ENCODE measurements at regions not wholly inside any gene's neighbourhood (a gene's known extent, or its start where the extent isn't known, plus 50 kb on each side); places are given as distances from the start of the nearest gene placed in this dataset.

DNA sequence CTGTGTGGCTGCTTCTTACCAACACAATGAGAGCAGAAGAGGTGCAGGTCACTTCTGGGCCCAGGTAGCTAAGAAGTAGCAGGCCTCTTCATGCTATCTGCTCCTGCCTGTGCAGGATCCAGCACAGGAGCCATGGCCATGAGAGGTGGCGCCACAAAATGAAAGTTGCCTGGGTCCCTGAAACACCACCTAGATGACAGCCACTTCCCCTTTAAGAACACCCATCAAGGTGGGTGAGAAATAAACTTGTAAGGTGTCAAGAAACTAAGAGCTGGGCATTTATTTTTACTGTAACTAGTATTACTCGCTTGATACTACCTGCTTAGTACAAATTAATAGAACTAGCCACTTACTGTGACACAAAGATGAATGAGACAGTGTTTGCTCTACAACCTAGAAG lies 484.6 kb upstream of the TBL1XR1 start:
- FAIRE-seq (no peak), DNase-seq (ENCODE audit: low spot score) (no peak), ATAC-seq (no peak)
- H3K4me3 ChIP-seq (replicated peaks in 1 of 3; ENCODE audit: insufficient read depth in 1 of 3, low read depth in 2 of 3, low read length in 3 of 3): no peak overlapping the region
- H3K4me2 ChIP-seq (ENCODE audit: low read depth, low read length): no peak overlapping the region
- no peak for TF ChIP-seq ZNF337 (CRISPR knock-in tag; IDR thresholded peaks at IDR 0.05; ENCODE audit: borderline replicate concordance, low read depth)
- TF ChIP-seq, protein P1, sequence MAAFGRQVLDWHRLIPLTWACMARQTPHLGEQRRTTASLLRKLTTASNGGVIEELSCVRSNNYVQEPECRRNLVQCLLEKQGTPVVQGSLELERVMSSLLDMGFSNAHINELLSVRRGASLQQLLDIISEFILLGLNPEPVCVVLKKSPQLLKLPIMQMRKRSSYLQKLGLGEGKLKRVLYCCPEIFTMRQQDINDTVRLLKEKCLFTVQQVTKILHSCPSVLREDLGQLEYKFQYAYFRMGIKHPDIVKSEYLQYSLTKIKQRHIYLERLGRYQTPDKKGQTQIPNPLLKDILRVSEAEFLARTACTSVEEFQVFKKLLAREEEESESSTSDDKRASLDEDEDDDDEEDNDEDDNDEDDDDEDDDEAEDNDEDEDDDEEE (CRISPR knock-in tag; IDR thresholded peaks at IDR 0.05): no peak
- no peak overlapping the region for H3K9ac ChIP-seq (ENCODE audit: insufficient read depth, low read depth, low read length)
- H3K79me2 ChIP-seq (ENCODE audit: insufficient read depth, low read length): no peaks in the 10 kb centered on the region
- in situ Hi-C loops (cut with HindIII; ENCODE audit: extremely low pct_ligation_motif_present, low pct_unique_long_range_greater_than_20kb) (no loop called here), intact Hi-C loops (cut with micrococcal nuclease; ENCODE audit: unreplicated experiment) (no loop called here)
- no peaks in the 10 kb centered on the region for H3K4me1 ChIP-seq (ENCODE audit: insufficient read depth, low read length)
- no peaks in the 10 kb centered on the region for H4K20me1 ChIP-seq (ENCODE audit: insufficient read depth, low read length)
- no peaks in the 10 kb centered on the region for H3K9me3 ChIP-seq (ENCODE audit: low read length)
- H3K36me3 ChIP-seq (replicated peaks in 1 of 2; ENCODE audit: control insufficient read depth in 1 of 2, insufficient read depth in 2 of 2, low read length in 2 of 2): no peaks in the 10 kb centered on the region
- no peak overlapping the region for H3K27ac ChIP-seq (ENCODE audit: extremely low read length, insufficient read depth, low read length)
- POLR2A ChIA-PET: no interaction called here
- H3K27me3 ChIP-seq (ENCODE audit: control insufficient read depth in 1 of 2, insufficient read depth in 2 of 2, low read length in 2 of 2): no peaks in the 10 kb centered on the region; a peak in 1 of 5 replicates
- CTCF ChIA-PET (ENCODE audit: low intra/inter-chr PET ratio, low total read pairs): no interaction called here
- WGBS (ENCODE audit: low lambda C conversion rate): 45% methylated on average over 2 of the region's 2 CpGs
- H2AFZ ChIP-seq (ENCODE audit: low read length): no peak overlapping the region
- no TSS peak for BruUV-seq (replicated peaks)

DNA sequence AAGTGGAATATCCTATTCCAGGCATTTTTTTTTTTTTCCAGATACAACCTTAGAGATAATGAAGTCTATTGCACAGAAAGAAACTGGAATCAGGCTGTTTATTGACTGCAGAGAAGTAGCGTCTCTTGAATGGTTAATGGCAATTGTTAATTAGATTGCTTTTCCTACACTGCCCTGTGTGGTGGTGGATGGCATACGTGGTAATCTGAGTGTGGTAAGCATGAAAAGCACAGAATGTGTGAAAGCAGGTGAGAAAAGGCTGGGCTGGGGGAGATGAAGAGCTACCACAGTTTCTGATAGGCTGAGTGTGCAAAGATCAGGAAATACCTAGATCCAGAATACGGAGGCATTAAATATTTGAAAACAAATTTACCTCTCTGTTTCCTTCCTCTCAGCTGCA lies 486.3 kb upstream of the TBL1XR1 start:
- Histone ChIP-seq H3K9ac (ENCODE audit: insufficient read depth, low read depth, low read length) (no peak overlapping the region), H3K9me3 (ENCODE audit: low read length) (no peaks in the 10 kb centered on the region), H3K36me3 (replicated peaks in 1 of 2; ENCODE audit: control insufficient read depth in 1 of 2, insufficient read depth in 2 of 2, low read length in 2 of 2) (no peaks in the 10 kb centered on the region), H3K27ac (ENCODE audit: extremely low read length, insufficient read depth, low read length) (no peak overlapping the region), H4K20me1 (ENCODE audit: insufficient read depth, low read length) (no peaks in the 10 kb centered on the region), H3K4me3 (replicated peaks in 1 of 3; ENCODE audit: insufficient read depth in 1 of 3, low read depth in 2 of 3, low read length in 3 of 3) (no peak overlapping the region), H3K4me2 (ENCODE audit: low read depth, low read length) (no peak overlapping the region), H2AFZ (ENCODE audit: low read length) (no peak overlapping the region), H3K79me2 (ENCODE audit: insufficient read depth, low read length) (no peaks in the 10 kb centered on the region), H3K27me3 (ENCODE audit: control insufficient read depth in 1 of 2, insufficient read depth in 2 of 2, low read length in 2 of 2) (no peaks in the 10 kb centered on the region), H3K4me1 (ENCODE audit: insufficient read depth, low read length) (no peaks in the 10 kb centered on the region)
- FAIRE-seq: no peak
- intact Hi-C loops (cut with micrococcal nuclease; ENCODE audit: unreplicated experiment) (no loop called here), in situ Hi-C loops (cut with HindIII; ENCODE audit: extremely low pct_ligation_motif_present, low pct_unique_long_range_greater_than_20kb) (no loop called here)
- POLR2A ChIA-PET: no interaction called here
- WGBS (ENCODE audit: low lambda C conversion rate): 24% methylated on average over 3 of the region's 3 CpGs
- CTCF ChIA-PET (ENCODE audit: low intra/inter-chr PET ratio, low total read pairs): no interaction called here
- DNase-seq (ENCODE audit: low spot score): no peak
- ATAC-seq: no peak
- no TSS peak for BruUV-seq (replicated peaks)
- TF ChIP-seq ZNF737 (CRISPR knock-in tag; IDR thresholded peaks at IDR 0.05; ENCODE audit: borderline replicate concordance): no peak
- TF ChIP-seq DMAP1 (CRISPR knock-in tag; IDR thresholded peaks at IDR 0.05): no peak
- TF ChIP-seq, protein P2, sequence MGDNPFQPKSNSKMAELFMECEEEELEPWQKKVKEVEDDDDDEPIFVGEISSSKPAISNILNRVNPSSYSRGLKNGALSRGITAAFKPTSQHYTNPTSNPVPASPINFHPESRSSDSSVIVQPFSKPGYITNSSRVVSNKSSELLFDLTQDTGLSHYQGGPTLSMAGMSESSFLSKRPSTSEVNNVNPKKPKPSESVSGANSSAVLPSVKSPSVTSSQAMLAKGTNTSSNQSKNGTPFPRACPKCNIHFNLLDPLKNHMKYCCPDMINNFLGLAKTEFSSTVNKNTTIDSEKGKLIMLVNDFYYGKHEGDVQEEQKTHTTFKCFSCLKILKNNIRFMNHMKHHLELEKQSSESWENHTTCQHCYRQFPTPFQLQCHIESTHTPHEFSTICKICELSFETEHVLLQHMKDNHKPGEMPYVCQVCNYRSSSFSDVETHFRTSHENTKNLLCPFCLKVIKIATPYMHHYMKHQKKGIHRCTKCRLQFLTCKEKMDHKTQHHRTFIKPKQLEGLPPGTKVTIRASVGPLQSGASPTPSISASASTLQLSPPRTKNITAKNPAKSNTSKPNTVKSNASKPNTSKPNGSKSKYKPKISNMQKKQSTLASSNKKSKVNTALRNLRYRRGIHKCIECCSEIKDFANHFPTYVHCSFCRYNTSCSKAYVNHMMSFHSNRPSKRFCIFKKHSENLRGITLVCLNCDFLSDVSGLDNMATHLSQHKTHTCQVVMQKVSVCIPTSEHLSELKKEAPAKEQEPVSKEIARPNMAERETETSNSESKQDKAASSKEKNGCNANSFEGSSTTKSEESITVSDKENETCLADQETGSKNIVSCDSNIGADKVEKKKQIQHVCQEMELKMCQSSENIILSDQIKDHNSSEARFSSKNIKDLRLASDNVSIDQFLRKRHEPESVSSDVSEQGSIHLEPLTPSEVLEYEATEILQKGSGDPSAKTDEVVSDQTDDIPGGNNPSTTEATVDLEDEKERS (CRISPR knock-in tag; IDR thresholded peaks at IDR 0.05): no peak
- TF ChIP-seq, protein P3, sequence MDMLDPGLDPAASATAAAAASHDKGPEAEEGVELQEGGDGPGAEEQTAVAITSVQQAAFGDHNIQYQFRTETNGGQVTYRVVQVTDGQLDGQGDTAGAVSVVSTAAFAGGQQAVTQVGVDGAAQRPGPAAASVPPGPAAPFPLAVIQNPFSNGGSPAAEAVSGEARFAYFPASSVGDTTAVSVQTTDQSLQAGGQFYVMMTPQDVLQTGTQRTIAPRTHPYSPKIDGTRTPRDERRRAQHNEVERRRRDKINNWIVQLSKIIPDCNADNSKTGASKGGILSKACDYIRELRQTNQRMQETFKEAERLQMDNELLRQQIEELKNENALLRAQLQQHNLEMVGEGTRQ (IDR thresholded peaks at IDR 0.05; ENCODE audit: low read depth, low read length): no peak
- TF ChIP-seq, protein P3 (CRISPR knock-in tag; IDR thresholded peaks at IDR 0.05; ENCODE audit: borderline replicate concordance): no peak
- TF ChIP-seq ZNF260 (CRISPR knock-in tag; IDR thresholded peaks at IDR 0.05; ENCODE audit: borderline replicate concordance, low read depth): no peak
- TF ChIP-seq, protein P4, sequence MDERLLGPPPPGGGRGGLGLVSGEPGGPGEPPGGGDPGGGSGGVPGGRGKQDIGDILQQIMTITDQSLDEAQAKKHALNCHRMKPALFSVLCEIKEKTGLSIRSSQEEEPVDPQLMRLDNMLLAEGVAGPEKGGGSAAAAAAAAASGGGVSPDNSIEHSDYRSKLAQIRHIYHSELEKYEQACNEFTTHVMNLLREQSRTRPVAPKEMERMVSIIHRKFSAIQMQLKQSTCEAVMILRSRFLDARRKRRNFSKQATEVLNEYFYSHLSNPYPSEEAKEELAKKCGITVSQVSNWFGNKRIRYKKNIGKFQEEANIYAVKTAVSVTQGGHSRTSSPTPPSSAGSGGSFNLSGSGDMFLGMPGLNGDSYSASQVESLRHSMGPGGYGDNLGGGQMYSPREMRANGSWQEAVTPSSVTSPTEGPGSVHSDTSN (CRISPR knock-in tag; IDR thresholded peaks at IDR 0.05): no peak
- no peak for TF ChIP-seq POLR2G (IDR thresholded peaks at IDR 0.05; ENCODE audit: low read depth, low read length)
- TF ChIP-seq MEIS2 (CRISPR knock-in tag; IDR thresholded peaks at IDR 0.05): no peak
